ENCODE measurements at regions not wholly inside any gene's neighbourhood (a gene's known extent, or its start where the extent isn't known, plus 50 kb on each side); places are given as distances from the start of the nearest gene placed in this dataset.
"Not testable (repeated sequence)": the region's sequence is repeated elsewhere in the genome, so short reads cannot be mapped to it uniquely, and the experiment has no call there.

DNA sequence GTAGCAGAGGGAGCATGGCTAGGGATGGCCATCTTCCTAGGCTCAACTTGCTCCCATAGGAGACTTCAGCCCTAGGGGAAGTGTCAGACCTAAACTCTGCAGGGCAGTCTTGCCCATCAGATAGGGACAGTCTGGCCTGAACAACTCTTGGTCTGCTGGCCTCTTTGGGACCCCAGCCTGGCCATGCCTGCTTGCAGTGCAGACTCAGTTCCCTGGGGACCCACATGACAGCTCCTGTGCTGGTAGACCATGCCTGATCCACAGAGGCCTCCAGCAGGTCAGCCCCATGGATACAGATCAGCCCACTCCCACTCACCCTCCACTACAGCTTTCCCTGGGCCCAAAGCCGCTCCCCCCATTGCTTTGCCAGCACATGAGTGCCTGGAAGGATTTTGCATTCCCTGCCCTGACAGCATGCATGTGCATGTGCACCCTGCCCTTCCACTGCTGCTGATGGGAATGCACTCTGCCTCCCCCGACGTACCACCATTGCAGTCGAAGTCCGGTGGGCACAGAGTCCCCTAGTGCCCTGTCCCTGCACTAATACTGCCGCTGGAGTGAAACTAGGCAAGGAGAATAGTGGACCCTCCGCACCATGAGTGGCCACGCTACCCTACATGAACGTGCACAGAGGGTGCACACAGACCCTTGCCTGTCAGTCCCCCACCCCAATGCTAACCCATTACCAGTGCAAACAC is 841.4 kb downstream of the FSCB start:
- no peak for DNase-seq

GRCh38 chr14:43655194-43655593 is 851.9 kb downstream of the FSCB start:
- not testable (repeated sequence) for DNase-seq

- DNase-seq: no peak
Measured at GRCh38 chr14:43651896-43652295, 855.2 kb downstream of the FSCB start.

DNA sequence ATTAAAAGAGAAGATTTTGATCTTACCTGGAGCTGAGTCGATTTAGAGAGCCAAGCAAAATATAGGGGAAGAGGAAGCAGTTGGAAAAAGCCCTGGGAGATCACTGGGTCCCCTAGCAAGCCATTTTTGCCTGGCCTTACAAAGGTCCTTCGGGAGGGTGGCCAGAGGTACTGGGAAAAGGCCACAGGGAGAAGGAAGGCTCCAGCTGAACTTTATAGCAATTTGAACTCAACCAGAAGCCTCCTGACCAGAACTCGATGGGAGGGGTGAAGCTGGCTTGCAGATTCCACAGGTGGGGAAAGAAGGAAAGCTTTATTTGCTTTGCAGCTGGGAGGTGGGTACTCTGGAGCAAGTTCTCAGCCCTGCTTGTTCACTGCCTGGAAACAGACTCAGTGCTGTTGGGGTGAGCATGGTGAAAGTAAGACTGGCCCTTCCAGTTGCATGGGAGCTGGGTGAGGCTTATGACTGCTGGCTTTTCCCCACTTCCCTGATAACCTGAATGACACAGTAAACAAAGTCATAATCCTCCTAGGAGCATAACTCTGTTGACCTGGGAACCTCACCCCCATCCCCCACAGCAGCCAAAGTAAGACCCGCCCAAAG is 855.8 kb downstream of the FSCB start:
- DNase-seq: no peak

GRCh38 chr14:43649508-43649907 is 857.6 kb downstream of the FSCB start:
- DNase-seq: no peak

DNA sequence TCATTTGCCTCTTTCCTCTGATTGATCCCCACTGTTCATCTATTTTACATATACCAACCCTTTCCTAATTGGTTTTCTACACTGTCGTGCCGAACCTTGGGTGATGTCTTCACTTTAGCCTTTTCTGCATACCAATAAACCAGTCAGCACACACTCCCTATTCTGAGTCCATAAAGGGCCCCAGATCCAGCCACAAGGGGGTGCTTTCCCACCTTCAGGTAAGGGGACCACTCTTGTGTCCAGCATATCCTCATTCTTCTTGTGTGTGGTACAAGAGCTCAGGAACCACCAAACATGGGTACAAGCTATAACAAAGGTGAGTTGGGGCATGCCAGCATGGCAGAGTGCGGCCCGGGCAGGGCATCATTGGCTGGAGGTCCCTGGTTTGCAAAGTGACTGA is 859.8 kb downstream of the FSCB start:
- no peak for DNase-seq

DNA sequence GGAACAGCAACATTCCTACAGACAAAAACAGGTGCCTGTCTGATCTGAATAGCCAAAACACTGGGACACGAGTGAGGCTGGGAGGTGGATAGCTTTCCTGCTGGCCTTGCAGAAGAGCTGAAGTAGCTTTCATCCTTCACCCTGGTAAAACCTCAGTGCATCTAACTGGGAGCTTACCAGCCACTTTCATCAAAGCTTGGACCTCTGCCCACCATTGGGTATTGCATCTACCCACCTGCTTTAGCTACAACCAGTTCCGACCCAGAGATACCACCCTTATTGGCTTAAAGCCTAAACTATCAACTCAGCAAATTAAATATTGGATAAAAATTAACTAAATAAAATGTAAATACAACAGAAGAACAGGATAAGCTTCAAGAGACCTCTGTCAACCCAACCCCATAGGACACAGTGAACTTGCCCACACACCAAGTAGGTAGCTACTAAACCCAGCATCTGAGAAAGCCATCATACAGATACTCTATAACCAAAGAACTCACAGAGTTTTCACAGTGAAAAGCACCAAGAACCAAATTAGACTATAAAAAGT is 866.3 kb downstream of the FSCB start:
- DNase-seq: no peak

DNA sequence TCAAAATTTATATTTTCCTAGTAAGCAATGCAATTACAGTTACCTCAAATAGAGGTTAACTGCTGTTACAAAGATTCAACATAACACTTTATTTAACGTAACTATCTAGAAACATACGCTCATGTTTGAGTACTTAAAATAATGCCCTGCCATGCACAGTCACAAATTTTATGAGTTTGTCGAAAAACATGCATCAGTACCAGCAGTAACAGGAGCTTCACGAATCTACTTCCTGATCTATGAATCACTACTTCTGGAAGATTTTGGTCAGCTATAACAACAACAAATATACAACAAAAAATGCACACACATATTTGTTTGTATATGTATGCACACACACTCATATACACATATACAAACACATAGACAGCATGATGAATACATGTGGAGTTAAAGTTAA is 881.8 kb downstream of the FSCB start:
- DNase-seq: no peak

DNA sequence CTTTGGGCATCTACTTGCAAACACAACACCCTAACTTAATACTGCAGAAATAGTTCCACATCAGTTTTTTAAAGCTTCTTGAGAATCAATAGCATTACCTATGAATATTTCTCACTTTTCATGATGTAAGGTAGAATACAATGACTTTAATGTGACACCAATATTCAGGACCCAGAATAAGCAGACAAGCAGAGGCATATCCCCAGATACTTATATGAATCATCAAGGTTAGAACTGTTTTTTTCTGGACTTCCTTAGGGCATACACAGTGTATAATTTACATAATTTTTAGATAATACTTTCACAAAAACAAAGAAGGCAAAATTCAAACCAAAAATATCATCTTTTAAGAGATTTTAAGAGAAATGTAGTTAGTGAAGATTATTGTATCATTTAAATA is 885.8 kb downstream of the FSCB start:
- no peak for DNase-seq

DNA sequence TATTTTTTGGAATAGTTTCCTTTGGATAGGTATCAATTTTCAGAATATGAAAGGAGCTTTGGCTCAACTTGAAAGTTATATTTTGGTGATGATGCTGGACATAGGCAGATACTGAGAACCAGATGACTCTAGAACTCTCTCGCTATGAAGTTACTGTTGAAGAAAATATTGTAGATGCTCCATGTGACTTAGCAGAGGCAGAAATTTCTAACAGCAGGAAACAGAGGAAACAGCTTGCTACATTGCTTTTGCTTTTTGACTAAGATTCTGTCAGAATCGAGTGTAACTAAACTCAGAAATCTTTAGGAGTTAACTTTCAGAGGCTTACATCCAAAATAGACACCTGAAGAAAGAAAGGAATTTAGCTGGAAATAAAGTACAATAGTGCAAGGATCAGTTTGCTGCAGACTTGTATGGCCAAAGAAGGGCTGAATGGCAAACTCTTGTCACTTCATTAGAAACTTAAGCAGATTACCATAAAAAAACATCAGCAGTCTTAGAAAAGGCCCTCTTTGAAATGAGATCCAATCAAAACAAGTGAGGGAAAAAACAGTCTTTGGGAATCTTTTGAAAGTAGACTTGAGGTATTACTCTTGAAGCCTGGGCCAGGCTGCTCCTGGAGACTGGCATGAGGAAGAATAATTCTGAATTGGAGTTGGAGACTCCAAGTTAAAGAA is 911.8 kb downstream of the FSCB start:
- DNase-seq: no peak

GRCh38 chr14:43591776-43592175 is 915.3 kb downstream of the FSCB start:
- no peak for DNase-seq

DNA sequence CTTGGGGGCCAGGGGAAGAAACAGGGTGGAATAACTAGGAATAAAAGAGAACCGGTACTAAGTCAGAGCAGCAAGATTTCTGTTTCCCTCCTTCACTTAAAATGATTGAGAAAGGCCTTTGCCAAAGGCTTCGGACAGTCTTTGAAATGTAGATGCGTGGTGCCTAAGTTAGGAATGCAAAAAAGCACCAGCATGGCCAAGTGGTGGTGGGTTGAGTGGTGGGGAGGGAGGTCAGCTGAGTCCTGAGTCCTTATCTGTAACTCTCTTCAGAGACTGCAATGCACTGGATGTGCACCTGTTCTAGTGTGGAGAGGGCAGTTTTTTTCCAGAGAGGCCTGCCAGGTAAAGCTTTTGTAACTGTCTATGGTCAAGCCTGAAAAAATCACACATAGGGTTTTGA is 919.9 kb downstream of the FSCB start:
- DNase-seq: no peak

DNA sequence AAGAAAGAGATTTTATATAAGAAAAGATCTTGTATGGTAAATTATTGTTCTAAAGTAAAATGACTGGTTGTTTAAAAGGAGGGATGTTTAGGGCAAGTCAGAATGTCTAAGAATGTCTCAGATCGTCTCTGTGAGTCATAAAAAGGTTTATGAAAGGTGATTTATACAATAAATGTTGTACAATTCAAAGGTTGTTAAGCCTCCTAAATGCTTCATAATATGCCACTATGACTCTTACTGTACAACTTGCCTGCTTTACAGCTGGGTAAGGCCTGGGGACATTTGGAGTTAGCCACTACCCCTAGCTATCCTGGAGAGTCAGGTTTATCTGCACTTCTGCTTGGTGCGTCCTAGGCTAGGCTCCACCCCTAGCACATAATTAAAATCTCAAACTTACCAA is 927.4 kb downstream of the FSCB start:
- no peak for DNase-seq

DNA sequence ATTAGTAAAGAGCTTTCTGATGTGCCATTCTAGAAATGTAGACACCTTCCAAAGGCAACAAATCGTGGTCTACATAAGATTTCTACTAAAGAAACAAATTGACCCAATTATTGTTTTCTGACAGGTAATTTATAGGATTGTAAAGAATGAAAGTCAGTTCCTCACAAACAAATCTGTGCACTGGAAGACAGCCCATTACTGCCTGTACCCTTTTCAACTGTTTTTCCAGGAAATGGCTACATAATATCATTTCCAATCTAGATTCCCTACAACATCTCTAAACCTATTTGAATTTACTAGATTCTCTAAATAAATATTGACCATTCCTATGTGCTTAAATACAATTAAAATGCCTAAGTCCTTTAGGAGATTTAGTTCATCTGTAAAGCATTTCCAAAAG is 939.1 kb downstream of the FSCB start:
- DNase-seq: no peak

GRCh38 chr14:43548368-43548767 is 958.7 kb downstream of the FSCB start:
- no peak for DNase-seq

GRCh38 chr14:43547596-43547995 is 959.5 kb downstream of the FSCB start:
- not testable (repeated sequence) for DNase-seq

DNA sequence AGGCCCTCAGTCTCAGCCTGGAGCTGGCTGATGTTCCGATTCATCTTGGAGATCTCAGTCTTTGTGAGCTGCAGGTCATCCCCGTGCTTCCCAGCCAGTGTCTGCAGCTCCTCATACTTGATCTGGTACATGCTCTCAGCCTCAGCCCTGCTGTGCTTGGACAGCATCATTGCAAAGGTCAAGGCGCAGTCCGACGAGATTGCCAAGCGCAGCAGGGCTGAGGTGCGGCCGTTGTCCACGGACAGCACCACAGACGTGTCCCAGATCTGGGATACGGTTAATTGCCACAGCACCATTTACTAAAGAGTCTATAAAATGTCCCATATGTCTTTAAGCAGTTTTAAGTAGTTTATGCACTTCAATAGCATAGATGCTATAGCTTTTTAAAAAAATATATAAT is 965.7 kb downstream of the FSCB start:
- no peak for DNase-seq

- DNase-seq: no peak
Measured at GRCh38 chr14:43540948-43541347, 966.1 kb downstream of the FSCB start.

DNA sequence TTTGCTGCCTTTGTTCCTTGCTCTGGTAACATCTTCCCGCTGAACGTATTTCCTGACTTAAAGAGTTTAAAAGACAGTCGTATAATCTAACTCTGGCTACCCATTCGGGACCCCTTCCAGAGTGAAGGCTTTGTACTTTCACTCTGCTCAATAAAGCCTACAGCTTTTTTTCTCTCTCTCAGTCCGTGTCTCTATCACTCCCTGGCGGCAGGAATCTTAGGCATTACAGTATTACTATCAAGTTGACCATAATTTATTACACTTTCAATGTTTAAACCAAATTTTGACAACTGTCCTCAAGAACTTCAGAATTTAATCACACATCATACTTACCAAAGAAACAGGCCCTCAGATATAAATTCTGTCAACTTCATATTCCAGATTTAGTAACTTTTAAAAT is 967.9 kb downstream of the FSCB start:
- no peak for DNase-seq

DNA sequence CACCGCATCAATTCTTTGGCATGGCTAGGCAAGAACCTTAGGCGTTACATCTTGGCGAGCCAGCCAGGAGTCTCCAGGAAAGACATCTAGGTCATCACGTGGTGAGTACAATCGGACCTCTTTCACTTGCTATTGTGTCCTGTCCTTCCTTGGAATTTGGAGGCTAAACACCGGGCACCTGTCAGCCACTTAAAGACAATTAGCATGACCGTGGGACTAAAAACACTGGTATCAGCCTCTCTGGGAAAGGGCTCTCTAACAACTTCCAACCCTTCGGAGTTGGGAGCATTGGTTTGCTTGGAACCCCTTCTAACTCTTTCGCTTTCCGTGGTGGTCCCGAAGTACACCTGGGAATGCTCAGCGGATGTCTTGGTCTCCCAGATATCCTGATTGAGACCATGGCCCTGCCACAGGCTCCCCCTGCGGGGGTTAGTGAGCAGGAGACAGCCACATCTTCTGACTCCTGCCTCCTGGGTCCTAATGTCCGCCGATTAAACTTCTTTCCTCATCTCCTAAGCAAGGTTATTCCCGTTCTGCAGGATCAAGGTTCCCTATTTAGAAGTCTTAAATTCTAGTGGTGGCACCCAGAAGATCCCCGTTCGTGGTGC is 971.7 kb downstream of the FSCB start:
- DNase-seq: no peak

GRCh38 chr14:43532825-43533416 is 974.2 kb downstream of the FSCB start:
- no peak for DNase-seq

DNA sequence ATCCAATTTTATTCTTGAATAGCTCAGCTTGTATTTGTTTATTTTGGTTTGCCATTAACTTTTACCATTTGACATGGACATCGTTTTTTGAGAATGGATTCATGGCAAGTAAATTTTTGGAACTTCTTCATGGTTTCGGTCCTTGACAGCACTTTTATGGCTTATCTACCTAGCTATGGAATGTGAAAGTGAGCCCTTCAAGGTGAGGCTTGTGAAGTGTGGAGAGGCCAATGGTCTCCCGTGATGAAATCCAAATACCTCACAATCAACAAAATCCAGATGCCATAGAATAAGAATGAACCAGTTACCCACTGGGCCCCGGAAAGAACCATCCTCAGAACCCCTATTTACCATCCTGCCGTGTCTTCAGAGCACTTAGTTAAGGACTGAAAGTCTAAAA is 978.8 kb downstream of the FSCB start:
- DNase-seq: no peak

GRCh38 chr14:43525658-43526057 is 981.4 kb downstream of the FSCB start:
- no peak for DNase-seq
